ENCODE measurements at regions not wholly inside any gene's neighbourhood (a gene's known extent, or its start where the extent isn't known, plus 50 kb on each side); places are given as distances from the start of the nearest gene placed in this dataset.

DNA sequence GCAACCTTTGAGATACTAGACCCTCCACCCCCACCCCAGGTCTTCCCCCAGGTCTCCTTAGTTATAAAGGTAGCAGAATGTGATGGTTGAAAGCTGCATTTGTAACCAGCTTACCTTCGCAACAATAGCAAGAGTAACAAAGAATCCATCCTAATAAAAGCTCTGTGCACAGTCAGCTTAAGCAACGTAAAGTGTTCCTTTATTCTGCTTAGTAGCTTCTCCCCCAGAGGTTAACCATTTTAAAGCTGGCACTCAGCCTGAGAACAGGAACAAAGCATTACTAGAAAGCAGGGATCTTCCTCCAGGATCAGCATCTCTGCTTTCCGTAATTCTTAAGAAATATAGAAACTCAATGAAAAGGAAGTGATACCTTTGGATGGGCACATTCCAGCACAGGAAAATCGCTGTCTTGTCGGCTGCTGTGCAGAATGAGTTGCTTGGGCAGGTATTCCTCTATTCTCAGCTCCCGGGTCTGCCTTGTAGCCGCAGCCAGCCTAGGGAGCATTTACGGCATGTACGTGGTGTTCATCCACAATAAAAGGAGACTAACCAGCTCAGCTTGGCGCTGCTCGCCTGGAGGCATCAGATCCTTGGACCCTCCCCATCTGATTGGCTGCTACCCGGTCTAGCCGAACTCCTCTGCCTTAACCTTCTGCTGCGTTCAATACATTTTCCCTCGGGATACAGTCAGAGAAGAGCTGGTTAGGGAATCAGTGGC is 113.0 kb upstream of the TLR3 start:
- Histone ChIP-seq H3K4me3 (no peak overlapping the region), H3K36me3 (no peaks in the 10 kb centered on the region), H3K4me1 (no peaks in the 10 kb centered on the region), H3K27me3 (no peaks in the 10 kb centered on the region), H3K27ac (no peak overlapping the region), H3K9me3 (no peaks in the 10 kb centered on the region)
- TF ChIP-seq, protein P1, sequence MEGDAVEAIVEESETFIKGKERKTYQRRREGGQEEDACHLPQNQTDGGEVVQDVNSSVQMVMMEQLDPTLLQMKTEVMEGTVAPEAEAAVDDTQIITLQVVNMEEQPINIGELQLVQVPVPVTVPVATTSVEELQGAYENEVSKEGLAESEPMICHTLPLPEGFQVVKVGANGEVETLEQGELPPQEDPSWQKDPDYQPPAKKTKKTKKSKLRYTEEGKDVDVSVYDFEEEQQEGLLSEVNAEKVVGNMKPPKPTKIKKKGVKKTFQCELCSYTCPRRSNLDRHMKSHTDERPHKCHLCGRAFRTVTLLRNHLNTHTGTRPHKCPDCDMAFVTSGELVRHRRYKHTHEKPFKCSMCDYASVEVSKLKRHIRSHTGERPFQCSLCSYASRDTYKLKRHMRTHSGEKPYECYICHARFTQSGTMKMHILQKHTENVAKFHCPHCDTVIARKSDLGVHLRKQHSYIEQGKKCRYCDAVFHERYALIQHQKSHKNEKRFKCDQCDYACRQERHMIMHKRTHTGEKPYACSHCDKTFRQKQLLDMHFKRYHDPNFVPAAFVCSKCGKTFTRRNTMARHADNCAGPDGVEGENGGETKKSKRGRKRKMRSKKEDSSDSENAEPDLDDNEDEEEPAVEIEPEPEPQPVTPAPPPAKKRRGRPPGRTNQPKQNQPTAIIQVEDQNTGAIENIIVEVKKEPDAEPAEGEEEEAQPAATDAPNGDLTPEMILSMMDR (IDR thresholded peaks at IDR 0.05): no peak
- DNase-seq (ENCODE audit: low spot score): no peak

DNA sequence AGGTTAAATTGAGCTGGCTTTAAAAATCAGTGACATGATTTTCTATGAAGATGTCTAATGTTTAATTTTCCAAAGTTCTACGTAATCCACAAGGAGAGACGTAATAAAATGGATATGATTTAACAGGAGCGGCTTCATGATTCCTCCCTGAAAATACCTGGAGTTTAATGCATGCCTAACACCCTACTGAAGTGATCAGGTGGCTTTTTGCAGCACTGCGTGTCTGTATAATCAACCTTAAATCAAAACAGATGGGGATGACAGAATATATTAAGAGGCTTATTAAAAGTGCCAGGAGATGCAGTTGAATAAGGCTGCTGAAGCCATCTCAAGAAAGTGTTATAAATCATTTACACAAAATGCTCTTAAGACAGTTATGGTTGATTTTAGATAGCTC is 112.4 kb upstream of the TLR3 start:
- no peak for DNase-seq (ENCODE audit: low spot score)
- no peak overlapping the region for H3K4me3 ChIP-seq
- no peaks in the 10 kb centered on the region for H3K36me3 ChIP-seq
- TF ChIP-seq, protein P1 (IDR thresholded peaks at IDR 0.05): no peak
- no peaks in the 10 kb centered on the region for H3K4me1 ChIP-seq
- no peaks in the 10 kb centered on the region for H3K27me3 ChIP-seq
- no peak overlapping the region for H3K27ac ChIP-seq
- no peaks in the 10 kb centered on the region for H3K9me3 ChIP-seq

DNA sequence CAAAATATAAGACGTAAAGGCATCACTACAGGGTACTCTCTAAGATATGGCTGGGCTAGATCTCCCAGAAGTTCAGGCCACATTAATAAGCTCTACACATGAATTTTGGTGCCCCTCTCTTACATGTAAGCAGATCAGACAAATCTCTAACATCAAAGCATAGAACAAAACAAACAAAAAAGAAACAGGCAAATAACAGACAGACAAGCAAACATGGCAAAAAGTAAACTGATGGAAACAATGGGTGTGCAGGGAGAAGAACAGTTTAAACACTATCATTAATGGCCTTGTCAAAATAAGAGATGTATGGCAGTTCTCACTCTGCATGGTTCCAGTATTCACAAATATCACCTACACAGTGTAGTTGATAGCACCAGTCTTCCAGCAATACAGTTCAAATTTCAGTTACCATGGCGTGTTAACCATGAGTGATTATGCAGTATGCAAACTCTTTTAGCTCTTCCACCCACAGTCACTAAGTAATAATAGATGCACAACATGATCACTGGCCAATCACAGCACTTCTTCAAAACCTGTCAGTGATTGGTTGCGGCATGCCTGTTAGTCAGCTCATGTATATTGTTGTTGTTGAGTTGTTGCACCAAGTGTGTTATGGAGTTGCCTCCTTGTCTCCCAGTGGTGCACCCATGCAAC is 110.7 kb upstream of the TLR3 start:
- no peaks in the 10 kb centered on the region for H3K9me3 ChIP-seq
- H3K36me3 ChIP-seq: no peaks in the 10 kb centered on the region
- no peak for DNase-seq (ENCODE audit: low spot score)
- H3K4me1 ChIP-seq: no peaks in the 10 kb centered on the region
- TF ChIP-seq, protein P1 (IDR thresholded peaks at IDR 0.05): no peak
- no peak overlapping the region for H3K4me3 ChIP-seq
- H3K27ac ChIP-seq: no peak overlapping the region
- no peaks in the 10 kb centered on the region for H3K27me3 ChIP-seq

DNA sequence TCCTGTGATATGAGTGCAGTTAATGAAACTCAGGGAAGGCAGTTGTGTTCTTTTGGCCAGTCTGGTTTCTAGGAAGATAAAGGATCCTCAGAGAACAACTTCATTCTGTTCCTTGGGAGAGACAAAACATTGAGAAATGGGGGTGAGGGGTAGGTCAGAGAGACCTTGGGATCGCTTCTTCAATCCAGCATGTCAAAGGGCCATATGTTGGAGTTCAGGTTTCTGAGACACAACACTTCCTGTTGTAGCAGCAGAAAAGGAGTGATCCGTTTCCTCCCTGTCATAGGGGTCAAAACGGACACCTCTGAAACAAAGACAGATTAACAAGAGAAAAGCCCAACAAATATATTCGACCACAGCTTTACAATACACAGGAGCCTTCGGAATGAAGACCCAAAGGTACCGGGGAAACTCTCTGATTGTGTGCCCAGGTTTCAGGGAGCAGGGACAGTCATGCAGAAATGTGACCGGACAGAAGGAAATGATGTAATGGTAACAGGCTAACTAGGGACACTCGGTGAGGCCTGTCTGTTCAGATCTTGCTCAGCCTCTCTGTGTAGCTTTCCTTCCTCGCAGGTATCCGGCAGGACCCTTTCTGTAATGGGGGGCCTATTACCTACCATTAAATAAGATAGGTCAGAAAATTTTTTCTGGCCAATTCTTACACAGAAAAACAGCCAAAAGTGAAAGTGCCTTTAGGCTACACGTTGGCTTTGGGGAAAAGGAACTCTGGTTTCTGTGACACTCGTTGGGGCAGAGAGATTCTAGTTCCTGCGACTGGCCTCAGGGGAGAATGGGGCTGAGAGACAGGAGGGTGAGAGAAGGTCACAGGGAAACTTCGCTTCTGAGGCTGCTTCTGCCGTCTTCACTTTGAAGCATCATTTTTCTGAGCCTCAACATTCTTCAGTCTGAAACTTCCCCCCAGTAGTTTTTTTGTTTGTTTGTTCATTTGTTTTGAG is 103.3 kb upstream of the TLR3 start:
- peaks cover 0 to 16% of the 10 kb centered on the region in 2 donors for H3K4me1 ChIP-seq
- H3K4me3 ChIP-seq: no peak overlapping the region
- peak overlapping the region; percentile 33 to 47 for H3K27ac ChIP-seq
- no peaks in the 10 kb centered on the region for H3K36me3 ChIP-seq
- TF ChIP-seq, protein P1 (IDR thresholded peaks at IDR 0.05): no peak
- no peak for DNase-seq (ENCODE audit: low spot score)
- H3K27me3 ChIP-seq: no peaks in the 10 kb centered on the region
- H3K9me3 ChIP-seq: no peaks in the 10 kb centered on the region

DNA sequence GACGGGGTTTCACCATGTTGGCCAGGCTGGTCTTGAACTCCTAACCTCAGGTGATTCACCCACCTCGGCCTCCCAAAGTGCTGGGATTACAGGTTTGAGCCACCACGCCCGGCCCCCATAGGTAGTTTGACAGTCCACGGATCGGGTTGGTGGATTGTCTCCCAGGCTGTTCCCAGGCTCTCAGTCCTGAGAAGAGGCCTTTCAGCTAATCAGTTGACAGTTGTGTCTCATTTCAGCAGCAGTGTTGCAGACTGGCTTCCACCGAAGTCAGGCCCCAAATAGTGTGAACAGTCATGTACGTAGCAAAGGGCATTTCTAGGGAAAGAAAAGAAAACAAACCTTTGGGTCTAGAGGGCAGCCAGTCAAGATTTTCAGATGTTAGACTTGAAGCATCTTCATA is 102.4 kb upstream of the TLR3 start:
- Histone ChIP-seq H3K4me1 (peaks cover 0 to 16% of the 10 kb centered on the region in 2 donors), H3K27me3 (no peaks in the 10 kb centered on the region), H3K36me3 (no peaks in the 10 kb centered on the region), H3K9me3 (no peaks in the 10 kb centered on the region), H3K4me3 (no peak overlapping the region), H3K27ac (peak overlapping the region; percentile 33 to 47)
- DNase-seq (ENCODE audit: low spot score): no peak
- TF ChIP-seq, protein P1 (IDR thresholded peaks at IDR 0.05): no peak

Data from right atrium auricular region (tissue), 2 donors.